MM.1S (cell line): ENCODE measurements at regions not wholly inside any gene's neighbourhood (a gene's known extent, or its start where the extent isn't known, plus 50 kb on each side); places are given as distances from the start of the nearest gene placed in this dataset.

Experiments
- DNase-seq: peaks from one replicate; pipeline ENCODE4 v3.0.0-alpha.2; 2015
- H2AFZ ChIP-seq: fragments of 300-600 bp; sonication (generic); 2 replicates; pipeline ENCODE4 v1.6.0; 2016; ENCODE audit warnings: antibody characterized with exemption, low read length
- H3F3A ChIP-seq: fragments of 300-600 bp; sonication (generic); 2 replicates; pipeline ENCODE4 v1.6.1; 2016; ENCODE audit warnings: mild to moderate bottlenecking, antibody characterized with exemption, low read length, moderate library complexity, mixed read lengths; ENCODE audit not compliant: insufficient read depth
- H3K27ac ChIP-seq: fragments of 300-600 bp; sonication (generic); 2 replicates; pipeline ENCODE4 v1.5.1; 2016; ENCODE audit warnings: mild to moderate bottlenecking, low read length
- H3K27me3 ChIP-seq: fragments of 300-600 bp; sonication (generic); replicated peaks from 2 replicates; pipeline ENCODE4 v1.6.0; 2016; ENCODE audit warnings: low read length; ENCODE audit not compliant: insufficient read depth
- H3K36me3 ChIP-seq: fragments of 300-600 bp; sonication (generic); replicated peaks from 2 replicates; pipeline ENCODE4 v1.6.1; 2016; ENCODE audit warnings: mild to moderate bottlenecking, low read length, mixed read lengths; ENCODE audit not compliant: insufficient read depth
- H3K4me1 ChIP-seq: fragments of 300-600 bp; sonication (generic); 2 replicates; pipeline ENCODE4 v1.6.1; 2016; ENCODE audit warnings: low read length, mixed read lengths
- H3K4me2 ChIP-seq: fragments of 300-600 bp; sonication (generic); 2 replicates; pipeline ENCODE4 v1.6.0; 2016; ENCODE audit warnings: low read depth, low read length
- H3K4me3 ChIP-seq: fragments of 300-600 bp; sonication (generic); 2 replicates; pipeline ENCODE4 v1.5.1; 2016; ENCODE audit warnings: low read length, mixed read lengths
- H3K79me2 ChIP-seq: fragments of 300-600 bp; sonication (generic); 2 replicates; pipeline ENCODE4 v1.6.1; 2016; ENCODE audit warnings: mixed run types, low read length, mixed read lengths
- H3K9ac ChIP-seq: fragments of 300-600 bp; sonication (generic); 2 replicates; pipeline ENCODE4 v1.6.1; 2016; ENCODE audit warnings: low read length, mixed read lengths
- H3K9me2 ChIP-seq: fragments of 300-600 bp; sonication (generic); replicated peaks from 2 replicates; pipeline ENCODE4 v1.6.1; 2016; ENCODE audit warnings: mild to moderate bottlenecking, low read length, mixed read lengths; ENCODE audit not compliant: insufficient read depth
- H3K9me3 ChIP-seq: fragments of 300-600 bp; sonication (generic); replicated peaks from 2 replicates; pipeline ENCODE4 v1.6.1; 2016; ENCODE audit warnings: mild to moderate bottlenecking, low read length, mixed read lengths; ENCODE audit not compliant: insufficient read depth
- H4K20me1 ChIP-seq: fragments of 300-600 bp; sonication (generic); 2 replicates; pipeline ENCODE4 v1.6.1; 2016; ENCODE audit warnings: mild to moderate bottlenecking, low read length, moderate library complexity, mixed read lengths; ENCODE audit not compliant: insufficient read depth
- CTCF ChIP-seq: fragments of 300-600 bp; sonication (generic); IDR thresholded peaks from 2 replicates; pipeline ENCODE4 v1.5.1; 2016; ENCODE audit warnings: antibody characterized with exemption, low read length, mixed read lengths
- EZH2 ChIP-seq: fragments of 300-600 bp; sonication (generic); optimal IDR thresholded peaks from 2 replicates; pipeline ENCODE3; 2017; ENCODE audit warnings: low read depth, mild to moderate bottlenecking, antibody characterized with exemption, low read length, mixed read lengths
- EZH2phosphoT487 ChIP-seq: fragments of 300-600 bp; sonication (generic); IDR thresholded peaks from 2 replicates; pipeline ENCODE4 v1.6.1; 2018; ENCODE audit warnings: antibody characterized with exemption, low read length

GRCh38 chr1:70537788-70538187 is 126.7 kb downstream of the CTH start:
- no peaks in the 10 kb centered on the region for H3K36me3 ChIP-seq
- H3K9ac ChIP-seq = no peak overlapping the region
- H3K27me3 ChIP-seq = no peaks in the 10 kb centered on the region
- DNase-seq = no peak
- H3K4me3 ChIP-seq = no peak overlapping the region
- no peaks in the 10 kb centered on the region for H4K20me1 ChIP-seq
- H3K9me2 ChIP-seq = no peaks in the 10 kb centered on the region
- H3K9me3 ChIP-seq = no peaks in the 10 kb centered on the region
- H3K4me1 ChIP-seq = no peaks in the 10 kb centered on the region
- H2AFZ ChIP-seq = no peak overlapping the region
- no peak overlapping the region for H3K27ac ChIP-seq
- H3F3A ChIP-seq = no peaks in the 10 kb centered on the region
- no peaks in the 10 kb centered on the region for H3K79me2 ChIP-seq
- TF ChIP-seq EZH2 (no peak), EZH2phosphoT487 (no peak), CTCF (no peak)
- H3K4me2 ChIP-seq = no peak overlapping the region

GRCh38 chr1:70542030-70542429 is 131.0 kb downstream of the CTH start:
- H3K4me3 ChIP-seq = no peak overlapping the region
- no peaks in the 10 kb centered on the region for H3K36me3 ChIP-seq
- no peaks in the 10 kb centered on the region for H4K20me1 ChIP-seq
- no peak overlapping the region for H3K9ac ChIP-seq
- no peaks in the 10 kb centered on the region for H3F3A ChIP-seq
- H3K27me3 ChIP-seq = no peaks in the 10 kb centered on the region
- no peak overlapping the region for H3K4me2 ChIP-seq
- no peak overlapping the region for H3K27ac ChIP-seq
- H2AFZ ChIP-seq = no peak overlapping the region
- H3K4me1 ChIP-seq = no peaks in the 10 kb centered on the region
- no peaks in the 10 kb centered on the region for H3K9me3 ChIP-seq
- DNase-seq = no peak
- TF ChIP-seq CTCF (no peak), EZH2phosphoT487 (no peak)
- no peaks in the 10 kb centered on the region for H3K9me2 ChIP-seq
- no peaks in the 10 kb centered on the region for H3K79me2 ChIP-seq

- Histone ChIP-seq H3K27me3 (no peaks in the 10 kb centered on the region), H3K4me1 (no peaks in the 10 kb centered on the region), H2AFZ (no peak overlapping the region), H3K4me3 (no peak overlapping the region), H3K9ac (no peak overlapping the region), H3K9me2 (no peaks in the 10 kb centered on the region), H3K27ac (no peak overlapping the region), H3K4me2 (no peak overlapping the region), H3K36me3 (no peaks in the 10 kb centered on the region), H3F3A (no peaks in the 10 kb centered on the region), H3K9me3 (no peaks in the 10 kb centered on the region), H3K79me2 (no peaks in the 10 kb centered on the region), H4K20me1 (no peaks in the 10 kb centered on the region)
- DNase-seq = no peak
- TF ChIP-seq CTCF (no peak), EZH2phosphoT487 (no peak), EZH2 (no peak)
These were observed 131.8 kb downstream of the CTH start for GRCh38 chr1:70542856-70543255.
